HepG2 (cell line): ENCODE measurements at regions not wholly inside any gene's neighbourhood (a gene's known extent, or its start where the extent isn't known, plus 50 kb on each side); places are given as distances from the start of the nearest gene placed in this dataset.

ENCODE experiments used
- ATAC-seq: fragments of 200-7000 bp; cut with Tn5 transposase; 3 replicates; pipeline ENCODE4 v1.9.1; 2020; ENCODE audit warnings: mild to moderate bottlenecking, moderate library complexity
- BruUV-seq: library from RNA; stranded (reverse); fragments of 400-500 nt; replicated peaks from 2 replicates; lab custom pipeline; 2021; lab: Mats Ljungman, UMichigan
- CTCF ChIA-PET: fragments of 300-600 bp; formaldehyde crosslinking; extraction: SDS; loops from one replicate; lab custom pipeline; 2021; ENCODE audit warnings: low total read pairs, inconsistent platforms, low intra/inter-chr PET ratio; lab: Yijun Ruan, JAX
- POLR2A ChIA-PET: fragments of 350-600 bp; sonication (Branson Sonifier 250); formaldehyde crosslinking; loops from one replicate; lab custom pipeline; 2020; ENCODE audit warnings: antibody characterized with exemption, inconsistent platforms; lab: Yijun Ruan, JAX
- DNase-seq: peaks from one replicate; pipeline ENCODE4 v3.0.0-alpha.2; 2015; ENCODE audit warnings: low spot score
- FAIRE-seq: peaks from 3 replicates; lab custom pipeline; 2011; peaks lifted over from hg19 to GRCh38; lab: Jason Lieb, UNC
- H2AFZ ChIP-seq: one replicate; pipeline ENCODE4 v1.6.1; 2011; ENCODE audit warnings: low read length, inconsistent platforms
- H3K27ac ChIP-seq: fragments of 300-600 bp; 3 replicates; pipeline ENCODE4 v1.8.0; 2011; ENCODE audit warnings: mixed run types, mild to moderate bottlenecking, mixed read lengths, low read length, inconsistent platforms; ENCODE audit not compliant: insufficient read depth; ENCODE audit errors: extremely low read length
- H3K27me3 ChIP-seq, 2 experiments: fragments of 200-600 bp in 1 of 2; 2 replicates in 1 of 2; 3 replicates in 1 of 2; pipeline versions ENCODE4 v1.6.0 to v1.8.0; 2011; ENCODE audit warnings: low read length in 2 of 2, mild to moderate bottlenecking in 2 of 2, moderate library complexity in 2 of 2, inconsistent platforms in 1 of 2; ENCODE audit not compliant: insufficient read depth in 2 of 2, control insufficient read depth in 1 of 2
- H3K36me3 ChIP-seq, 2 experiments: fragments of 200-600 bp in 1 of 2; replicated peaks in 1 of 2; 2 replicates in 1 of 2; 3 replicates in 1 of 2; pipeline versions ENCODE4 v1.5.1 to v1.8.0; 2011; ENCODE audit warnings: low read length in 2 of 2, inconsistent platforms in 1 of 2; ENCODE audit not compliant: insufficient read depth in 2 of 2, control insufficient read depth in 1 of 2
- H3K4me1 ChIP-seq: 2 replicates; pipeline ENCODE4 v1.5.1; 2012; ENCODE audit warnings: low read length, inconsistent platforms; ENCODE audit not compliant: insufficient read depth
- H3K4me2 ChIP-seq: 2 replicates; pipeline ENCODE4 v1.6.0; 2011; ENCODE audit warnings: low read depth, low read length, inconsistent platforms
- H3K4me3 ChIP-seq, 3 experiments: fragments of 200-600 bp in 1 of 3; sonication (generic), shearing (Covaris generic) in 1 of 3; replicated peaks in 1 of 3; 2 replicates each; pipeline ENCODE4 v1.5.1; 2011 to 2016; ENCODE audit warnings: low read length in 3 of 3, inconsistent platforms in 2 of 3, low read depth in 2 of 3, mild to moderate bottlenecking in 2 of 3, control low read depth in 1 of 3, mixed read lengths in 1 of 3; ENCODE audit not compliant: insufficient read depth in 1 of 3
- H3K79me2 ChIP-seq: one replicate; pipeline ENCODE4 v1.6.1; 2011; ENCODE audit warnings: low read length, inconsistent platforms; ENCODE audit not compliant: insufficient read depth
- H3K9ac ChIP-seq: 2 replicates; pipeline ENCODE4 v1.6.0; 2011; ENCODE audit warnings: mild to moderate bottlenecking, low read depth, low read length, inconsistent platforms; ENCODE audit not compliant: insufficient read depth
- H3K9me3 ChIP-seq: 2 replicates; pipeline ENCODE4 v1.5.1; 2012; ENCODE audit warnings: mild to moderate bottlenecking, low read length
- H4K20me1 ChIP-seq: 2 replicates; pipeline ENCODE4 v1.6.0; 2011; ENCODE audit warnings: inconsistent platforms, mild to moderate bottlenecking, low read length, moderate library complexity; ENCODE audit not compliant: insufficient read depth
- FOSL1 ChIP-seq: sonication (generic); formaldehyde crosslinking; IDR thresholded peaks from 2 replicates; pipeline ENCODE4 v1.9.0; 2021; ENCODE audit warnings: missing genetic modification reagents, borderline replicate concordance
- FOXA3 ChIP-seq: IDR thresholded peaks from 2 replicates; pipeline ENCODE4 v1.6.1; 2016; ENCODE audit warnings: missing genetic modification reagents, missing compliant biosample characterization
- HOXD1 ChIP-seq: sonication (generic); formaldehyde crosslinking; IDR thresholded peaks from 2 replicates; pipeline ENCODE4 v1.5.0; 2020; ENCODE audit warnings: missing genetic modification reagents
- MAFG ChIP-seq: sonication (generic); formaldehyde crosslinking; IDR thresholded peaks from 2 replicates; pipeline ENCODE4 v1.5.1; 2020; ENCODE audit warnings: mild to moderate bottlenecking, missing genetic modification reagents
- NKX3-1 ChIP-seq: sonication (generic); formaldehyde crosslinking; IDR thresholded peaks from 2 replicates; pipeline ENCODE4 v1.5.0; 2020; ENCODE audit warnings: missing genetic modification reagents
- RNF2 ChIP-seq: fragments of 450-650 bp; conservative IDR thresholded peaks from 2 replicates; pipeline ENCODE4 v1.6.1; 2016; ENCODE audit warnings: low read depth
- SUZ12 ChIP-seq: fragments of 150-350 bp; IDR thresholded peaks from 2 replicates; pipeline ENCODE4 v1.6.1; 2014; ENCODE audit warnings: low read depth, low read length
- ZBTB8A ChIP-seq: sonication (generic); formaldehyde crosslinking; IDR thresholded peaks from 2 replicates; pipeline ENCODE4 v1.4.0; 2020; ENCODE audit warnings: mild to moderate bottlenecking, low read depth, missing genetic modification reagents, borderline replicate concordance
- ZNF235 ChIP-seq: sonication (generic); formaldehyde crosslinking; IDR thresholded peaks from 2 replicates; pipeline ENCODE4 v1.8.1; 2023; ENCODE audit warnings: mild to moderate bottlenecking, missing genetic modification reagents, borderline replicate concordance
- WGBS: methylation state at CpG from one replicate; pipeline ENCODE4 v1.1.6; 2017; ENCODE audit warnings: low lambda C conversion rate; 5-methylcytosine and 5-hydroxymethylcytosine counted together
- in situ Hi-C: cut with HindIII; loops from 2 replicates; pipeline ENCODE4 v1.10.0; 2017; ENCODE audit warnings: low pct_unique_long_range_greater_than_20kb; ENCODE audit not compliant: extremely low pct_ligation_motif_present
- intact Hi-C: fragments of 100-400 bp; cut with micrococcal nuclease; formaldehyde crosslinking; loops from one replicate; pipeline ENCODE4 v1.10.0; 2022; ENCODE audit not compliant: unreplicated experiment
- TF ChIP-seq, protein P1 (sequence below): sonication (generic); formaldehyde crosslinking; IDR thresholded peaks from 2 replicates; pipeline ENCODE4 v1.9.0; 2021; ENCODE audit warnings: missing genetic modification reagents, borderline replicate concordance
- TF ChIP-seq, protein P2 (sequence below): sonication (generic); formaldehyde crosslinking; IDR thresholded peaks from 2 replicates; pipeline ENCODE4 v1.5.1; 2020; ENCODE audit warnings: missing genetic modification reagents, mild to moderate bottlenecking, borderline replicate concordance

DNA sequence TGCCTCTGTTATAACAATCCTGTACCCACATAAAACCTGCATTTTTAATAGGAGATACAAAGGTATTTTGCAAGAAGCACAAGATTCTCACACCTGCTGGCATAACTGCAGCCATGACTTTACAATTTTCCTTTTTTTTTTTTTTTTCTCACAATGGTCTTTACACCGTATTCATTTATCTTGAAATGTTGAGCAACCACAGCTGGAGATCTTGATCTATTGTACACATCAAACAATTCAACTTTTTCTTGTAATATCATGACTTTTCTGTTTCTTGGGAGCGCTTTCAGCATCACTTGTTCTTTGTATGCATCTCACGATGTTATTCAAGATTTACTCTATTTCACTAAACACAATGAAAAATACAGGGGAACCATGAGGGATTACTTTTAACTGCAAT lies 651.4 kb downstream of the KCNT2 start (continued):
- TF ChIP-seq, protein P1, sequence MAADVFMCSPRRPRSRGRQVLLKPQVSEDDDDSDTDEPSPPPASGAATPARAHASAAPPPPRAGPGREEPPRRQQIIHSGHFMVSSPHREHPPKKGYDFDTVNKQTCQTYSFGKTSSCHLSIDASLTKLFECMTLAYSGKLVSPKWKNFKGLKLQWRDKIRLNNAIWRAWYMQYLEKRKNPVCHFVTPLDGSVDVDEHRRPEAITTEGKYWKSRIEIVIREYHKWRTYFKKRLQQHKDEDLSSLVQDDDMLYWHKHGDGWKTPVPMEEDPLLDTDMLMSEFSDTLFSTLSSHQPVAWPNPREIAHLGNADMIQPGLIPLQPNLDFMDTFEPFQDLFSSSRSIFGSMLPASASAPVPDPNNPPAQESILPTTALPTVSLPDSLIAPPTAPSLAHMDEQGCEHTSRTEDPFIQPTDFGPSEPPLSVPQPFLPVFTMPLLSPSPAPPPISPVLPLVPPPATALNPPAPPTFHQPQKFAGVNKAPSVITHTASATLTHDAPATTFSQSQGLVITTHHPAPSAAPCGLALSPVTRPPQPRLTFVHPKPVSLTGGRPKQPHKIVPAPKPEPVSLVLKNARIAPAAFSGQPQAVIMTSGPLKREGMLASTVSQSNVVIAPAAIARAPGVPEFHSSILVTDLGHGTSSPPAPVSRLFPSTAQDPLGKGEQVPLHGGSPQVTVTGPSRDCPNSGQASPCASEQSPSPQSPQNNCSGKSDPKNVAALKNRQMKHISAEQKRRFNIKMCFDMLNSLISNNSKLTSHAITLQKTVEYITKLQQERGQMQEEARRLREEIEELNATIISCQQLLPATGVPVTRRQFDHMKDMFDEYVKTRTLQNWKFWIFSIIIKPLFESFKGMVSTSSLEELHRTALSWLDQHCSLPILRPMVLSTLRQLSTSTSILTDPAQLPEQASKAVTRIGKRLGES = no peak
- TF ChIP-seq FOXA3 (no peak), ZNF235 (no peak)

DNA sequence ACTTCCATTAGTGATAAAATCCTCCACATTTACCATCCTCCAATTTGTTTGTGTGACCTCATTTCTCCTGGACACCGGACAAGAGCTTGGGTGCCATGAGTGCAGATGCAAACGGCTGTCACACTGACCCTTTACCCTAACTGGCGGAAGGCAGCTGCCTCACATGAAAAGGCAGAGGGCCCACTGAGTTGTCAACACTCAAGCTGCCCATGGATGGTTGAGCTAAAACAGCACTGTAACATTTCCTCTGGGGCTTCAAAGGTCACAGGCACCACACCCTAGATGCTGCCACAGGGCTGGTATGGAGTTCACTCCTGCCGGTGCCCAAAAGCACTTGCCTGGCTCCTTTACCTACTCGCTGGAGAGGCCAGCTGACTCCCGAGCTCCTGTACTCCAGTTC lies 653.4 kb downstream of the KCNT2 start:
- H3K27me3 ChIP-seq = no peaks in the 10 kb centered on the region
- H2AFZ ChIP-seq = no peak overlapping the region
- H4K20me1 ChIP-seq = no peaks in the 10 kb centered on the region
- DNase-seq = no peak
- H3K36me3 ChIP-seq = no peaks in the 10 kb centered on the region
- no peak for TF ChIP-seq HOXD1 (CRISPR knock-in tag)
- no peak for TF ChIP-seq MAFG (CRISPR knock-in tag)
- TF ChIP-seq, protein P2, sequence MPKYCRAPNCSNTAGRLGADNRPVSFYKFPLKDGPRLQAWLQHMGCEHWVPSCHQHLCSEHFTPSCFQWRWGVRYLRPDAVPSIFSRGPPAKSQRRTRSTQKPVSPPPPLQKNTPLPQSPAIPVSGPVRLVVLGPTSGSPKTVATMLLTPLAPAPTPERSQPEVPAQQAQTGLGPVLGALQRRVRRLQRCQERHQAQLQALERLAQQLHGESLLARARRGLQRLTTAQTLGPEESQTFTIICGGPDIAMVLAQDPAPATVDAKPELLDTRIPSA = no peak
- TF ChIP-seq SUZ12 = no peak
- TF ChIP-seq ZBTB8A = no peak
- TF ChIP-seq FOSL1 (CRISPR knock-in tag) = no peak
- no peak for TF ChIP-seq NKX3-1 (CRISPR knock-in tag)
- TF ChIP-seq RNF2 = no peak
- no peak overlapping the region for H3K4me3 ChIP-seq
- H3K9ac ChIP-seq = no peak overlapping the region
- H3K4me2 ChIP-seq = no peak overlapping the region
- H3K4me1 ChIP-seq = no peaks in the 10 kb centered on the region
- intact Hi-C loops = no loop called here
- H3K27ac ChIP-seq = no peak overlapping the region
- 30% methylated on average over 6 of the region's 6 CpGs for WGBS
- no peak for ATAC-seq
- no TSS peak for BruUV-seq
- in situ Hi-C loops = no loop called here
- CTCF ChIA-PET = no interaction called here
- H3K9me3 ChIP-seq = no peaks in the 10 kb centered on the region
- no peak for FAIRE-seq
- H3K79me2 ChIP-seq = no peaks in the 10 kb centered on the region
- POLR2A ChIA-PET = no interaction called here
